ENCODE measurements at regions not wholly inside any gene's neighbourhood (a gene's known extent, or its start where the extent isn't known, plus 50 kb on each side); places are given as distances from the start of the nearest gene placed in this dataset.
"Not testable (repeated sequence)": the region's sequence is repeated elsewhere in the genome, so short reads cannot be mapped to it uniquely, and the experiment has no call there.

GRCh38 chr2:95654897-95655296 is 63.1 kb downstream of the TRIM43 start:
- DNase-seq (ENCODE audit: low read depth in 2 of 3, low spot score in 2 of 3) = not testable (repeated sequence)

GRCh38 chr2:95656553-95656952 is 64.8 kb downstream of the TRIM43 start:
- DNase-seq (ENCODE audit: low read depth in 2 of 3, low spot score in 2 of 3) = not testable (repeated sequence)

GRCh38 chr2:95657937-95658336 is 66.1 kb downstream of the TRIM43 start:
- DNase-seq (ENCODE audit: low read depth in 2 of 3, low spot score in 2 of 3) = not testable (repeated sequence)

- not testable (repeated sequence) for DNase-seq (ENCODE audit: low read depth in 2 of 3, low spot score in 2 of 3)
Observed at GRCh38 chr2:95660766-95661562, 69.2 kb downstream of the TRIM43 start.

GRCh38 chr2:95663471-95664441 is 72.0 kb downstream of the TRIM43 start:
- DNase-seq (ENCODE audit: low read depth in 2 of 3, low spot score in 2 of 3) = peak in 2 of 3 donors; percentile 52 to 72

GRCh38 chr2:95666636-95667035 is 74.8 kb downstream of the TRIM43 start:
- not testable (repeated sequence) for DNase-seq (ENCODE audit: low read depth in 2 of 3, low spot score in 2 of 3)

- DNase-seq (ENCODE audit: low read depth in 2 of 3, low spot score in 2 of 3) = no peak
Observed at GRCh38 chr2:95667480-95667879, 75.7 kb downstream of the TRIM43 start.

- not testable (repeated sequence) for DNase-seq (ENCODE audit: low read depth in 2 of 3, low spot score in 2 of 3)
Observed at GRCh38 chr2:95668934-95669333, 77.1 kb downstream of the TRIM43 start.

- peak in 2 of 3 donors; percentile 5 to 54 for DNase-seq (ENCODE audit: low read depth in 2 of 3, low spot score in 2 of 3)
Observed at GRCh38 chr2:95669441-95669991, 77.7 kb downstream of the TRIM43 start.

GRCh38 chr2:95670167-95670566 is 78.4 kb downstream of the TRIM43 start:
- no peak for DNase-seq (ENCODE audit: low read depth in 2 of 3, low spot score in 2 of 3)

- DNase-seq (ENCODE audit: low read depth in 2 of 3, low spot score in 2 of 3) = no peak
Observed at GRCh38 chr2:95670686-95671085, 78.9 kb downstream of the TRIM43 start.

GRCh38 chr2:95671171-95671570 is 79.4 kb downstream of the TRIM43 start:
- not testable (repeated sequence) for DNase-seq (ENCODE audit: low read depth in 2 of 3, low spot score in 2 of 3)

- not testable (repeated sequence) for DNase-seq (ENCODE audit: low read depth in 2 of 3, low spot score in 2 of 3)
Observed at GRCh38 chr2:95671992-95672391, 80.2 kb downstream of the TRIM43 start.

- not testable (repeated sequence) for DNase-seq (ENCODE audit: low read depth in 2 of 3, low spot score in 2 of 3)
Observed at GRCh38 chr2:95672500-95672899, 80.7 kb downstream of the TRIM43 start.

- no peak for DNase-seq (ENCODE audit: low read depth in 2 of 3, low spot score in 2 of 3)
Observed at GRCh38 chr2:95674186-95674585, 82.4 kb downstream of the TRIM43 start.

- DNase-seq (ENCODE audit: low read depth in 2 of 3, low spot score in 2 of 3) = not testable (repeated sequence)
Observed at GRCh38 chr2:95676573-95676972, 84.8 kb downstream of the TRIM43 start.

GRCh38 chr2:95677346-95677745 is 85.5 kb downstream of the TRIM43 start:
- DNase-seq (ENCODE audit: low read depth in 2 of 3, low spot score in 2 of 3) = no peak

GRCh38 chr2:95677833-95678232 is 86.0 kb downstream of the TRIM43 start:
- not testable (repeated sequence) for DNase-seq (ENCODE audit: low read depth in 2 of 3, low spot score in 2 of 3)

GRCh38 chr2:95681158-95681557 is 89.4 kb downstream of the TRIM43 start:
- not testable (repeated sequence) for DNase-seq (ENCODE audit: low read depth in 2 of 3, low spot score in 2 of 3)

GRCh38 chr2:95681589-95682081 is 89.8 kb downstream of the TRIM43 start:
- not testable (repeated sequence) for DNase-seq (ENCODE audit: low read depth in 2 of 3, low spot score in 2 of 3)
